MCF 10A (cell line): ENCODE measurements at regions not wholly inside any gene's neighbourhood (a gene's known extent, or its start where the extent isn't known, plus 50 kb on each side); places are given as distances from the start of the nearest gene placed in this dataset.
A peak's percentile ranks its signal among the peaks of the same experiment; 100 is the strongest.

Source experiments
- BruUV-seq: library from RNA; stranded (reverse); fragments of 400-500 nt; replicated peaks from 2 replicates; lab custom pipeline; 2021; lab: Mats Ljungman, UMichigan
- CTCF ChIA-PET: fragments of 300-600 bp; sonication (Branson Sonifier 250); formaldehyde crosslinking; extraction: SDS; loops from one replicate; lab custom pipeline; 2021; ENCODE audit warnings: antibody characterized with exemption, inconsistent platforms; lab: Yijun Ruan, JAX
- POLR2A ChIA-PET: fragments of 300-600, 350-650 bp; sonication (Branson Sonifier 250); formaldehyde crosslinking; extraction: SDS; loops from one replicate; lab custom pipeline; 2020; ENCODE audit warnings: antibody characterized with exemption, inconsistent platforms; lab: Yijun Ruan, JAX
- DNase-seq: peaks from one replicate; pipeline ENCODE4 v3.0.0-alpha.2; 2018; ENCODE audit not compliant: unreplicated experiment
- H3K27ac Mint-ChIP-seq: one replicate; pipeline ENCODE4 v1.8.0; 2022; ENCODE audit warnings: mild to moderate bottlenecking, low read depth, mixed read lengths; ENCODE audit not compliant: unreplicated experiment
- H3K27me3 Mint-ChIP-seq: one replicate; pipeline ENCODE4 v1.8.0; 2022; ENCODE audit warnings: mixed read lengths; ENCODE audit not compliant: insufficient read depth, unreplicated experiment
- H3K36me3 Mint-ChIP-seq: one replicate; pipeline ENCODE4 v1.8.0; 2022; ENCODE audit warnings: mild to moderate bottlenecking, moderate library complexity, mixed read lengths; ENCODE audit not compliant: insufficient read depth, unreplicated experiment
- H3K4me1 Mint-ChIP-seq: one replicate; pipeline ENCODE4 v1.8.0; 2022; ENCODE audit warnings: mixed read lengths; ENCODE audit not compliant: insufficient read depth, unreplicated experiment
- H3K4me3 Mint-ChIP-seq: one replicate; pipeline ENCODE4 v1.8.0; 2022; ENCODE audit warnings: mild to moderate bottlenecking, moderate library complexity, mixed read lengths; ENCODE audit not compliant: unreplicated experiment
- H3K9me3 Mint-ChIP-seq: one replicate; pipeline ENCODE4 v1.8.0; 2022; ENCODE audit warnings: mixed read lengths; ENCODE audit not compliant: unreplicated experiment
- intact Hi-C: fragments of 100-400 bp; cut with micrococcal nuclease; formaldehyde crosslinking; loops from 2 replicates; pipeline ENCODE4 v1.14.1; 2022
- TF ChIP-seq, protein P1 (sequence below): fragments of 200-600 bp; IDR thresholded peaks from one replicate; pipeline ENCODE4 v1.8.0; 2022; ENCODE audit warnings: antibody characterized with exemption, mild to moderate bottlenecking; ENCODE audit not compliant: unreplicated experiment

DNA sequence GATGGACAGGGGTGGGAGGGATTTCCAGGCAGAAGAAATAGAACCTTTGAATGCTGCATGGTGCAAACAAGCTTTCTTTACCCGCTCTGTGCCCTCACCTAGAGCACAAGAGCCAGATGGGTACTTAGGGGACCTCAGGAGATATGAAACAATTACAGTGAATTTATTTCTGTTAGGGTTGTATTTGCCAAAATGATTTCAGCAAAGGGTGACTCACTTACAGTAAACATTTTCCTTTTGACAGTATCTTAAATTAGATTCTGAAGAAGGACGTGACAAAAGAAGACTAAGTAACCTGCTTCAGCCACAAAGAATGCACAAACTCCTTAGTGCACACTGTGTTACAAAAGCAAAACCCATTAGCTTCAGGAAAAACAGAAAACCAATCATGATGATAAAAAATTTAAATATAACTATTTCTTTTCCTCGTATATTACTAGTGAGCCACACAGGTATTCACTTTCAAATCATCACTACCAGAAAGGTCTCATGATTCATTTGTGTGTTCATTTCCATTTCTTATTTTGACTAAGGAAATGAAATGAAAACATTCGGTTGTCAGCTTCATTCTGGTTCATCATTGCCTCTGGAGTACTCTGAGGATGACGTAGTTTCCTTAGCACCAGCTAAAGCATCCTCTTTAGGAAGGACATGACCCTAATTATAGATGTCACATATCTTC, 158.8 kb downstream of the NHLRC3 start:
- CTCF ChIA-PET = interaction anchor here (0.6 kb wide), 1 partner anchor 177 kb away, joined by 3 read pairs; no protein-coding TSS in a partner anchor
- peaks cover 52% of the 10 kb centered on the region for H3K27me3 Mint-ChIP-seq
- no TSS peak for BruUV-seq
- H3K27ac Mint-ChIP-seq = no peak overlapping the region
- POLR2A ChIA-PET = interaction anchor here (0.6 kb wide), 2 partner anchors 8 to 502 kb away, joined by 3 read pairs; no protein-coding TSS in a partner anchor
- H3K36me3 Mint-ChIP-seq = no peaks in the 10 kb centered on the region
- no peak overlapping the region for H3K4me3 Mint-ChIP-seq
- peak; percentile 1 for DNase-seq
- H3K9me3 Mint-ChIP-seq = no peaks in the 10 kb centered on the region
- intact Hi-C loops = no loop called here
- no peaks in the 10 kb centered on the region for H3K4me1 Mint-ChIP-seq
- TF ChIP-seq, protein P1, sequence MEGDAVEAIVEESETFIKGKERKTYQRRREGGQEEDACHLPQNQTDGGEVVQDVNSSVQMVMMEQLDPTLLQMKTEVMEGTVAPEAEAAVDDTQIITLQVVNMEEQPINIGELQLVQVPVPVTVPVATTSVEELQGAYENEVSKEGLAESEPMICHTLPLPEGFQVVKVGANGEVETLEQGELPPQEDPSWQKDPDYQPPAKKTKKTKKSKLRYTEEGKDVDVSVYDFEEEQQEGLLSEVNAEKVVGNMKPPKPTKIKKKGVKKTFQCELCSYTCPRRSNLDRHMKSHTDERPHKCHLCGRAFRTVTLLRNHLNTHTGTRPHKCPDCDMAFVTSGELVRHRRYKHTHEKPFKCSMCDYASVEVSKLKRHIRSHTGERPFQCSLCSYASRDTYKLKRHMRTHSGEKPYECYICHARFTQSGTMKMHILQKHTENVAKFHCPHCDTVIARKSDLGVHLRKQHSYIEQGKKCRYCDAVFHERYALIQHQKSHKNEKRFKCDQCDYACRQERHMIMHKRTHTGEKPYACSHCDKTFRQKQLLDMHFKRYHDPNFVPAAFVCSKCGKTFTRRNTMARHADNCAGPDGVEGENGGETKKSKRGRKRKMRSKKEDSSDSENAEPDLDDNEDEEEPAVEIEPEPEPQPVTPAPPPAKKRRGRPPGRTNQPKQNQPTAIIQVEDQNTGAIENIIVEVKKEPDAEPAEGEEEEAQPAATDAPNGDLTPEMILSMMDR = no peak

DNA sequence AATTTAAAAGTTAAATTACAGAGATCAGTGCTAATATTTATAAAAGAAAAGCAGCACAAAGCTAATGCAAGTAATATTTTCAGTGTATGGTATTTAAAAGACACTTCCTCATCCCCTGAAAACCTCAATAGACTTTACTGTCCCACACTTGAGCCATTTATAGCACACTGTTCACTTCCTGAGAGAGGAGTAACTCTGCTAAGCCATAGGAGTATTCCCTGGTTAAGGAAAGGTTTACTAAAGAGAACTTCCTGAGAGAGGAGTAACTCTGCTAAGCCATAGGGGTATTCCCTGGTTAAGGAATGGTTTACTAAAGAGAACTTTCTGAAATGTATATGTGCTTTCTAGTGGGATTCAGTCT, 159.4 kb downstream of the NHLRC3 start:
- intact Hi-C loops = no loop called here
- no peak for DNase-seq
- TF ChIP-seq, protein P1 = no peak
- Mint-ChIP-seq H3K9me3 (no peaks in the 10 kb centered on the region), H3K36me3 (no peaks in the 10 kb centered on the region), H3K27ac (no peak overlapping the region), H3K4me1 (no peaks in the 10 kb centered on the region), H3K27me3 (peaks cover 46% of the 10 kb centered on the region), H3K4me3 (no peak overlapping the region)
- BruUV-seq = no TSS peak
- ChIA-PET CTCF (interaction anchor here (0.6 kb wide), 1 partner anchor 177 kb away, joined by 3 read pairs; no protein-coding TSS in a partner anchor), POLR2A (interaction anchor here (0.6 kb wide), 2 partner anchors 8 to 1101 kb away, joined by 3 read pairs; no protein-coding TSS in a partner anchor)

DNA sequence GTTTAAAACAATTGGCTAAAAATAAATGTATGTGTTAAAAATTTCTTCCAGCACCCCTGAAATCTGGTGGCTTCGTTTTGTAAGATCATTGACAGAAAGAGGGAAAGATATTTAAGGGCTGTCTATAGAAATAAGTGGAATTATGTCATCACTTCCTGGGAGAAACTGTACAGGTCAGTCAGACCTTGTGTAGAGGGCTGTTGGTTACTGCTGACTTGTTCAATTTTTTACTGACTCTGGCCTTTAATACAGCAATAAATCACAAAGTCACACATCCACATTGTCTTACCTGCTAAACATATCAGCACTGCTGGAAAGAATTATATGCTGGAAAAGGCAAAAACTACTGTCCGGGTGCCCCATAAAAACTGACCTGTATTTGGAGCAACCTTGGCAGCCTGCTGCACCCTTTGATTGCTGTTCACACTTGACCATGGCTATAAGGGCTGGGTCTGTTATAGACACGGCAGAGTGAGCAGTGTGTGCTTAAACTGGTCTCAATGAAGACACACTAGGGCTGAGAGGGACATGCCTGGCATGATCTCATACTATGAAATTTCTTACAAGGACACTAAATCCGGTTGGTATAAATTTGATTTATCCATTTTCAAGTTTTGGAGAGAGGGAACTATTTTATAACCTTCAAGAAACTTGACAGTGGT, 162.1 kb downstream of the NHLRC3 start:
- H3K4me1 Mint-ChIP-seq = no peaks in the 10 kb centered on the region

DNA sequence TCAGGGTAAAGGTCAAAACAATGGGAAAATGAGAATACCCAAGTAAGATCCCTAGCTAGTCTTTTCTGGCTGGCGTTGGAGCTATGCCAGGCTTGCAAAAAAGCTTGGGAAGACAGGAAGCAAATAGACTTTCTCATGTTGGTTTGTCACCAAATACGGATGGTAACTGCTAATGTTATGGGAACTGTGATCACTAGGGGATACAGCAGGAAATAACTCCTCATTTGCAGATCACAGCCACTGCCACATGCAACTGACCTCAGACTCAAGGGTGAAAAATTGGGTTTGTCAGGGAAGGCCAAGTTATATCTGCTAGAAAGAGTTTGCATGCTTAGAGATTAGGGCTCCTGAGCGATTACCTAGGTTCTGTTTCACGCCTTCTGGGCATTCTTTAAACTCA, 162.9 kb downstream of the NHLRC3 start:
- Mint-ChIP-seq H3K36me3 (no peaks in the 10 kb centered on the region), H3K27me3 (peaks cover 44% of the 10 kb centered on the region), H3K27ac (no peak overlapping the region), H3K9me3 (no peaks in the 10 kb centered on the region), H3K4me1 (no peaks in the 10 kb centered on the region), H3K4me3 (no peak overlapping the region)
- no TSS peak for BruUV-seq
- intact Hi-C loops = no loop called here
- TF ChIP-seq, protein P1 = no peak
- ChIA-PET CTCF (no interaction called here), POLR2A (interaction anchor here (0.6 kb wide), 1 partner anchor 332 kb away, joined by 3 read pairs; no protein-coding TSS in a partner anchor)
- no peak for DNase-seq

More for the DNA sequence above, 162.1 kb downstream of the NHLRC3 start:
- peaks cover 40% of the 10 kb centered on the region for H3K27me3 Mint-ChIP-seq
- BruUV-seq = no TSS peak
- H3K36me3 Mint-ChIP-seq = no peaks in the 10 kb centered on the region
- no peak for DNase-seq
- ChIA-PET POLR2A (no interaction called here), CTCF (no interaction called here)
- TF ChIP-seq, protein P1 = no peak
- no peaks in the 10 kb centered on the region for H3K9me3 Mint-ChIP-seq
- H3K4me3 Mint-ChIP-seq = no peak overlapping the region
- intact Hi-C loops = no loop called here
- no peak overlapping the region for H3K27ac Mint-ChIP-seq
